ENCODE measurements at regions not wholly inside any gene's neighbourhood (a gene's known extent, or its start where the extent isn't known, plus 50 kb on each side); places are given as distances from the start of the nearest gene placed in this dataset.

DNA sequence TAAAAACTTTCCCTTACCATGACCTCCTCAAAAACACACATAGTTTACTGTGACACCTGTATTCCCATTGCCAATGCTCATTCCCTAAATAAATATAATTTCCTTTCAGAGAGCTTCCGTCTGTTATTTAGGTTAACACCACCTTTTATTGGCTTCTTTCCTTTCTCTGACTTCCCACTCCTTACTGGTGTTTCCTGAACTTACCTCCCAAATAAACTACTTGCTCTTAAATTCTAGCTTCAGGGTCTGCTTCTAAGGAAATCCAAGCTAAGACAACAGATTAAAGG is 67.4 kb upstream of the ZNF746 start:
- TF ChIP-seq, protein P1, sequence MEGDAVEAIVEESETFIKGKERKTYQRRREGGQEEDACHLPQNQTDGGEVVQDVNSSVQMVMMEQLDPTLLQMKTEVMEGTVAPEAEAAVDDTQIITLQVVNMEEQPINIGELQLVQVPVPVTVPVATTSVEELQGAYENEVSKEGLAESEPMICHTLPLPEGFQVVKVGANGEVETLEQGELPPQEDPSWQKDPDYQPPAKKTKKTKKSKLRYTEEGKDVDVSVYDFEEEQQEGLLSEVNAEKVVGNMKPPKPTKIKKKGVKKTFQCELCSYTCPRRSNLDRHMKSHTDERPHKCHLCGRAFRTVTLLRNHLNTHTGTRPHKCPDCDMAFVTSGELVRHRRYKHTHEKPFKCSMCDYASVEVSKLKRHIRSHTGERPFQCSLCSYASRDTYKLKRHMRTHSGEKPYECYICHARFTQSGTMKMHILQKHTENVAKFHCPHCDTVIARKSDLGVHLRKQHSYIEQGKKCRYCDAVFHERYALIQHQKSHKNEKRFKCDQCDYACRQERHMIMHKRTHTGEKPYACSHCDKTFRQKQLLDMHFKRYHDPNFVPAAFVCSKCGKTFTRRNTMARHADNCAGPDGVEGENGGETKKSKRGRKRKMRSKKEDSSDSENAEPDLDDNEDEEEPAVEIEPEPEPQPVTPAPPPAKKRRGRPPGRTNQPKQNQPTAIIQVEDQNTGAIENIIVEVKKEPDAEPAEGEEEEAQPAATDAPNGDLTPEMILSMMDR (conservative IDR thresholded peaks at IDR 0.05; ENCODE audit: low read depth, low read length): no peak
- no peaks in the 10 kb centered on the region for H3K79me2 ChIP-seq (ENCODE audit: insufficient read depth, low read depth)
- no peaks in the 10 kb centered on the region for H4K20me1 ChIP-seq (ENCODE audit: insufficient read depth)

DNA sequence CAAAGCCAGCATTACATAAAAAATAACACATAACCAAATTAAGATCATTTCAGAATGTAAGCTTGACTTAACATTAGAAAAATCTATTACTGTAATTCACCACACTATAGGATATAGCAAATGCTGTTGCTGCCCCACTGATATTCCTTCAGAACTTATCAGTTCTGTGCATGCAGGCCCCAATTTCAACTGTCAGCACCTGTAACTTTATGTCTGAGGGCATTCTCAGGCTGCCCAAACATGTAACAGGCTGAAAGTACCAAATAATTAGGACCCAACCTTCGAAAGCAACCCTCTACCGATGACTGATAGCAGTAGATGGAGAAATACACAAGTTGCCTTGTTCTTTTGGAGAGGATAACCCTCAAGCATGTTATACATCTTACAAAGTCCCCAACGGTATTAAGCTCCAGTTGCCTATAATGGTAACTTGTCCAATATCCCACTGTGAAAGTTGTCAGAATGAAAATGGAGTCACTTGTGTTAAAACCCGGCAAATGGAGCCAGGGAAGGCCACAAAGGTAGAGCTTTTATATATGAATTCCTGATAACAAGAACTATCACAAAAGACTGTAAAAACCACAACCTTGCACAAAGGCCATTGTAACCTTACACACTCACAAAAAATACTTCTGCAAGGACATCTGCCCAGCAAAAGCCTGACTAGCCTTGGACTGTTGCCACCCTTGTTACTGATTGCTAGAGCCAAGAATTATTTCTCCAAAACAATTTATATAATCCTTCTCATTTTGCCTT is 66.9 kb upstream of the ZNF746 start:
- Histone ChIP-seq H3K9ac (no peak overlapping the region), H4K20me1 (ENCODE audit: insufficient read depth) (no peaks in the 10 kb centered on the region), H3K4me3 (IDR thresholded peaks at IDR 0.05; ENCODE audit: insufficient read depth, low read depth, low read length) (no peak overlapping the region), H3K27me3 (ENCODE audit: insufficient read depth, low read depth) (no peaks in the 10 kb centered on the region), H3K27ac (no peak overlapping the region), H3K36me3 (ENCODE audit: insufficient read depth) (peaks cover 3% of the 10 kb centered on the region; the same call in 1 of the 2 replicates), H3K79me2 (ENCODE audit: insufficient read depth, low read depth) (no peaks in the 10 kb centered on the region), H3K4me2 (no peak overlapping the region), H2AFZ (ENCODE audit: low read depth) (no peak overlapping the region), H3K4me1 (ENCODE audit: low read depth, poor library complexity, severe bottlenecking) (no peaks in the 10 kb centered on the region)
- TF ChIP-seq, protein P1 (conservative IDR thresholded peaks at IDR 0.05; ENCODE audit: low read depth, low read length): no peak

More for the DNA sequence above, 67.4 kb upstream of the ZNF746 start:
- Histone ChIP-seq H2AFZ (ENCODE audit: low read depth) (no peak overlapping the region), H3K4me3 (IDR thresholded peaks at IDR 0.05; ENCODE audit: insufficient read depth, low read depth, low read length) (no peak overlapping the region), H3K4me2 (no peak overlapping the region), H3K27me3 (ENCODE audit: insufficient read depth, low read depth) (no peaks in the 10 kb centered on the region), H3K27ac (no peak overlapping the region), H3K4me1 (ENCODE audit: low read depth, poor library complexity, severe bottlenecking) (no peaks in the 10 kb centered on the region), H3K9ac (no peak overlapping the region), H3K36me3 (ENCODE audit: insufficient read depth) (peaks cover 3% of the 10 kb centered on the region; the same call in 1 of the 2 replicates)

DNA sequence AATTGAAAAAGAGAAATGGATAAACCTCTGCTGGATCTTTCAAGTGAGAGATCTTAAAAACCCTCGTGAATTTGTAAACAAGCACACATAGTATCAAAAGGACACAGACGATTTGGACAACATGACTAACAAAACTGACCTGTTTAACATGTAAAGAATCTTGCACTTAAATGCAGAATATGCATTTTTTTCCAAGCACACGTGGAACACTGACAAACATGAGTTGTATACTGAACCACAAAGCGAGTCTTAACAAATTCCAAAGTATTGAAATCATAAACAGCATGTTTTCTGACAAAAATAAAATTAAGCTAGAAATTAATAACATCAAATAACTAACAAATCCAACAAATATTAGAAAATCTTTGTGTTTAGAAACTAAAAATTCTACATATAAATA is 65.0 kb upstream of the ZNF746 start:
- Histone ChIP-seq H4K20me1 (ENCODE audit: insufficient read depth) (no peaks in the 10 kb centered on the region), H3K27ac (no peak overlapping the region), H3K9ac (no peak overlapping the region), H3K79me2 (ENCODE audit: insufficient read depth, low read depth) (no peaks in the 10 kb centered on the region), H3K4me1 (ENCODE audit: low read depth, poor library complexity, severe bottlenecking) (no peaks in the 10 kb centered on the region), H2AFZ (ENCODE audit: low read depth) (no peak overlapping the region), H3K4me3 (IDR thresholded peaks at IDR 0.05; ENCODE audit: insufficient read depth, low read depth, low read length) (no peak overlapping the region), H3K27me3 (ENCODE audit: insufficient read depth, low read depth) (no peaks in the 10 kb centered on the region), H3K4me2 (no peak overlapping the region), H3K36me3 (ENCODE audit: insufficient read depth) (peaks cover 6% of the 10 kb centered on the region; the same call in 1 of the 2 replicates)
- TF ChIP-seq, protein P1 (conservative IDR thresholded peaks at IDR 0.05; ENCODE audit: low read depth, low read length): no peak

DNA sequence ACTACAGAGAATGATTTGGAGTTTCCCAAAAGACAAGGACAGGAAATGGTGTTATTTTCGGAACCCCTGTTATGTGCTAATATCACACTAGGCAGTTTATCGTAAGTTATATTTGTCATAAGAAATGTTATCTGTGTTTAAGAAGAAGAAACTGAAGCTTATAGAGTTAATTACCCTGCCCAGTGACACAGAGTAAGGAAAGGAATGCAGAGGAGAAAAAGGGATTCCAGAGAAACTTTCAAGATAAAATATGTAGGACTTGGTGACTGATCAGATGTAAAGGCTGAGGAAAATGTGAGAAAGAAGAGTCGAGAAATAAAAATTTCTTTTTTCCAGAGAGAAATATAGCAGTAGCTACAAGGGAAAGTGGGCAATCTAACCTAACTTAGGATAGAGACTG is 63.5 kb upstream of the ZNF746 start:
- Histone ChIP-seq H3K27ac (no peak overlapping the region), H3K79me2 (ENCODE audit: insufficient read depth, low read depth) (no peaks in the 10 kb centered on the region), H3K36me3 (ENCODE audit: insufficient read depth) (peaks cover 3% of the 10 kb centered on the region; the same call in 1 of the 2 replicates), H3K9ac (no peak overlapping the region), H3K27me3 (ENCODE audit: insufficient read depth, low read depth) (no peaks in the 10 kb centered on the region), H3K4me3 (IDR thresholded peaks at IDR 0.05; ENCODE audit: insufficient read depth, low read depth, low read length) (no peak overlapping the region), H2AFZ (ENCODE audit: low read depth) (no peak overlapping the region), H4K20me1 (ENCODE audit: insufficient read depth) (no peaks in the 10 kb centered on the region), H3K4me2 (no peak overlapping the region), H3K4me1 (ENCODE audit: low read depth, poor library complexity, severe bottlenecking) (no peaks in the 10 kb centered on the region)
- TF ChIP-seq, protein P1 (conservative IDR thresholded peaks at IDR 0.05; ENCODE audit: low read depth, low read length): no peak
